SK-N-MC (cell line): ENCODE measurements at regions not wholly inside any gene's neighbourhood (a gene's known extent, or its start where the extent isn't known, plus 50 kb on each side); places are given as distances from the start of the nearest gene placed in this dataset.

Experiments
- EZH2 ChIP-seq: fragments of 200-600 bp; sonication (generic); IDR thresholded peaks from one replicate; pipeline ENCODE4 v1.6.1; 2017; ENCODE audit warnings: antibody characterized with exemption
- FOXP2 ChIP-seq: optimal IDR thresholded peaks from 2 replicates; pipeline ENCODE3; 2011; ENCODE audit warnings: mild to moderate bottlenecking, moderate library complexity; ENCODE audit not compliant: insufficient read depth; ENCODE audit errors: extremely low read length, control extremely low read depth
- POLR2AphosphoS5 ChIP-seq: IDR thresholded peaks from 2 replicates; pipeline ENCODE4 v1.6.1; 2012; ENCODE audit warnings: mild to moderate bottlenecking, low read depth, low read length, borderline replicate concordance

DNA sequence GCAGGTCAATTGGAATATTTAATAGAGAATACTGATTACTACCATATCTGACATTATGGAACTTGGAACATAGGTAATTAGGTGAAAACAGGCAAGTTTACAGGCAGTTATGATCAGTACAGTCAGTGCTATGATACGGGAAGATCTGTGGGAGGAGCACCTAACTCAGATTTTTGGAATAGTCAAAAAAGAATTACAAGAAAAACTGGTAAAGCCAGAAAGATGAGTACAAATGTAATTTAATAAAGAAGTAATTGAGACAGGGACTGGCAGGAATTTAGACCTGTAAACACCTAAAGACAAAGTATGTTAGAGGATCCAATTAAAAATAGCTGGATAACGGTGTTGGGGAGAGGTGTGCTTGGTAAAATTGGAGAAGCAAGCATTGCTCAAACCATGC is 206.5 kb upstream of the ANO5 start:
- no peak for TF ChIP-seq EZH2
- TF ChIP-seq FOXP2 = no peak
- TF ChIP-seq POLR2AphosphoS5 = no peak
